ENCODE measurements at regions not wholly inside any gene's neighbourhood (a gene's known extent, or its start where the extent isn't known, plus 50 kb on each side); places are given as distances from the start of the nearest gene placed in this dataset.

- TF ChIP-seq CTCF (IDR thresholded peaks at IDR 0.05) (no peak), POLR2A (IDR thresholded peaks at IDR 0.05) (no peak), POLR2AphosphoS5 (IDR thresholded peaks at IDR 0.05) (no peak)
Observed at GRCh38 chr1:30109853-30110252, 613.5 kb downstream of the MATN1 start.
